HCT116 (cell line): ENCODE measurements at regions not wholly inside any gene's neighbourhood (a gene's known extent, or its start where the extent isn't known, plus 50 kb on each side); places are given as distances from the start of the nearest gene placed in this dataset.
"Not testable (repeated sequence)": the region's sequence is repeated elsewhere in the genome, so short reads cannot be mapped to it uniquely, and the experiment has no call there.

Experiments used
- ATAC-seq: fragments of 200-7000 bp; cut with Tn5 transposase; 2 replicates; pipeline ENCODE4 v1.9.1; 2020; ENCODE audit warnings: mild to moderate bottlenecking, moderate library complexity
- BruUV-seq: library from RNA; stranded (reverse); fragments of 400-500 nt; replicated peaks from 2 replicates; lab custom pipeline; 2021; lab: Mats Ljungman, UMichigan
- CTCF ChIA-PET: fragments of 300-600 bp; sonication (Branson Sonifier 250); formaldehyde crosslinking; loops from one replicate; lab custom pipeline; 2021; ENCODE audit warnings: antibody characterized with exemption; lab: Charles Lee
- POLR2A ChIA-PET: fragments of 300-600, 350-600 bp; sonication (Branson Sonifier 250); formaldehyde crosslinking; loops from one replicate; lab custom pipeline; 2021; ENCODE audit warnings: antibody characterized with exemption; lab: Charles Lee
- RAD21 ChIA-PET, 2 experiments: fragments of 300-600 bp; sonication (Branson Sonifier 250); formaldehyde crosslinking; loops; one replicate each; lab custom pipeline; 2023; ENCODE audit warnings: low total read pairs in 2 of 2; ENCODE audit not compliant: uncharacterized antibody in 2 of 2, unreplicated experiment in 2 of 2, low non-redundant PET in 1 of 2; lab: Charles Lee
- DNase-seq: peaks from one replicate; pipeline ENCODE4 v3.0.0-alpha.2; 2010; ENCODE audit warnings: low read depth, low spot score
- H2AFZ ChIP-seq: fragments of 200-600 bp; shearing (Covaris generic), sonication (generic); 2 replicates; pipeline ENCODE4 v1.6.1; 2017; ENCODE audit warnings: low read depth, mixed run types, mixed read lengths, antibody characterized with exemption, low read length; ENCODE audit not compliant: poor library complexity, severe bottlenecking
- H3K27ac ChIP-seq: 2 replicates; pipeline ENCODE4 v1.5.1; 2012; ENCODE audit warnings: low read depth, low read length
- H3K27me3 ChIP-seq: fragments of 200-600 bp; sonication (generic); 2 replicates; pipeline ENCODE4 v1.6.1; 2016; ENCODE audit warnings: mixed run types, low read length, mixed read lengths; ENCODE audit not compliant: insufficient read depth
- H3K36me3 ChIP-seq, 2 experiments: fragments of 200-500 bp in 1 of 2; fragments of 200-600 bp in 1 of 2; sonication (Bioruptor generic) in 1 of 2; sonication (generic) in 1 of 2; 2 replicates each; pipeline versions ENCODE4 v1.5.1 to v1.6.1; 2014 to 2016; ENCODE audit warnings: low read length in 2 of 2, inconsistent platforms in 1 of 2, mixed read lengths in 1 of 2, mixed run types in 1 of 2; ENCODE audit not compliant: insufficient read depth in 2 of 2, control insufficient read depth in 1 of 2
- H3K4me1 ChIP-seq, 2 experiments: fragments of 200-600 bp in 1 of 2; sonication (generic) in 1 of 2; 2 replicates each; pipeline versions ENCODE4 v1.5.1 to v1.6.1; 2012 to 2017; ENCODE audit warnings: low read length in 2 of 2, inconsistent platforms in 1 of 2, mild to moderate bottlenecking in 1 of 2, mixed read lengths in 1 of 2, mixed run types in 1 of 2, moderate library complexity in 1 of 2; ENCODE audit not compliant: insufficient read depth in 2 of 2, control insufficient read depth in 1 of 2
- H3K4me2 ChIP-seq: fragments of 200-600 bp; sonication (generic); 2 replicates; pipeline ENCODE4 v1.6.1; 2017; ENCODE audit warnings: mixed run types, low read length, mixed read lengths
- H3K4me3 ChIP-seq, 2 experiments: fragments of 200-600 bp in 1 of 2; sonication (generic) in 1 of 2; replicated peaks in 1 of 2; 2 replicates each; pipeline ENCODE4 v1.5.1; 2011 to 2016; ENCODE audit warnings: low read length in 2 of 2, control low read depth in 1 of 2, low read depth in 1 of 2, mild to moderate bottlenecking in 1 of 2, mixed read lengths in 1 of 2, mixed run types in 1 of 2
- H3K79me2 ChIP-seq: fragments of 200-600 bp; sonication (generic); 2 replicates; pipeline ENCODE4 v1.6.1; 2017; ENCODE audit warnings: mild to moderate bottlenecking, mixed run types, low read length, moderate library complexity, mixed read lengths; ENCODE audit not compliant: insufficient read depth
- H3K9ac ChIP-seq: fragments of 200-600 bp; sonication (generic); 2 replicates; pipeline ENCODE4 v1.6.1; 2016; ENCODE audit warnings: low read length, mixed read lengths
- H3K9me2 ChIP-seq: fragments of 200-600 bp; sonication (generic), shearing (Covaris generic); 2 replicates; pipeline ENCODE4 v1.6.1; 2017; ENCODE audit warnings: mixed run types, mild to moderate bottlenecking, moderate library complexity; ENCODE audit not compliant: insufficient read depth
- H3K9me3 ChIP-seq, 2 experiments: fragments of 200-500 bp in 1 of 2; fragments of 200-600 bp in 1 of 2; sonication (Bioruptor generic) in 1 of 2; sonication (generic) in 1 of 2; 2 replicates each; pipeline ENCODE4 v1.6.1; 2014 to 2017; ENCODE audit warnings: low read length in 2 of 2, mixed read lengths in 2 of 2, inconsistent platforms in 1 of 2, low read depth in 1 of 2, mild to moderate bottlenecking in 1 of 2, mixed run types in 1 of 2, moderate library complexity in 1 of 2; ENCODE audit not compliant: control insufficient read depth in 1 of 2, insufficient read depth in 1 of 2
- H4K20me1 ChIP-seq: fragments of 200-600 bp; sonication (generic), shearing (Covaris generic); 2 replicates; pipeline ENCODE4 v1.6.1; 2017; ENCODE audit warnings: mixed run types, mild to moderate bottlenecking, moderate library complexity; ENCODE audit not compliant: insufficient read depth
- intact Hi-C: fragments of 100-400 bp; cut with micrococcal nuclease; formaldehyde crosslinking; loops from 2 replicates; pipeline ENCODE4 v1.10.0; 2022

DNA sequence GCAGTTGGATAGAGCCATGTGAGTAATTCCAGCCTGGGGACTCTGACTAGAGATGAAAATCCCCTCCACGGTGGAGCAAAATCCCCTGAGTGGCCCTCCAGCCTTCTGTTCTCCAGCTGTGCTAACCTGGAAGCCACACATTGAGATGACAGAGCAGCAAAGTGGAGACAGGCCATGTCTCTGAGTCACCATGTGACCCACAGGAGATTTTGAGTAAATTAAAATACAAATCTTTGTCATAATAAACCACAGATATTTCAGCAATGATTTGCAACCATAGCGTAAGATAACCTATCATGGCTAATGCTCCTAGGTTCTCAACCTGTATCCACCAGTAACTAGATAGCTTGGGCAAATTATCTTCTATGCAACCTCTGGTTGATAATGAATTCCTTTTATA, 328.3 kb upstream of the DPP6 start:
- H3K9me2 ChIP-seq, BruUV-seq, intact Hi-C loops, H2AFZ ChIP-seq, H3K4me3 ChIP-seq, RAD21 ChIA-PET, H3K4me2 ChIP-seq, H3K9ac ChIP-seq, H3K79me2 ChIP-seq, ATAC-seq, H3K4me1 ChIP-seq, H3K27ac ChIP-seq, POLR2A ChIA-PET, DNase-seq, CTCF ChIA-PET, H3K9me3 ChIP-seq, H4K20me1 ChIP-seq, H3K36me3 ChIP-seq, H3K27me3 ChIP-seq: not testable (repeated sequence)

DNA sequence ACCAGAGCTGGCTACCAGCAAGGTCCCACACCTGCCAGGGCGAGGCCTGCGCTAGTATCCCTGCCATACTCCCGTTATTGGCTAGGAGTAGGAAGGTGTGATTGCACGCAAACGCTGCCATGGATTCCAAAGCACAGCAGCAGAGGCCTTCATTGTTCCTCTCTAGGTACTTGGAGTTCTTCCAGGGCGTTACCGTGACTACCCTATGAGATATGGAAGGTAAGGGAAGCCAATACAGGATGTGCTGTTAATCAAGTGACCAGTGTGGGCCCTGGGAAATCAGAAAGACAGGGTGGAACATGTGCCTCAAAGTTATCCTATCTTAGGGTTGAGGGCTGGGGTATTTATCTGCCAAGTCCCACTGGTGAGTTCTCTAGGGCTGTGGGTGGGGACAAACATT, 320.7 kb upstream of the DPP6 start:
- RAD21 ChIA-PET, H4K20me1 ChIP-seq, H3K9me3 ChIP-seq, H3K4me2 ChIP-seq, H3K79me2 ChIP-seq, H3K4me3 ChIP-seq, H3K9me2 ChIP-seq, H3K9ac ChIP-seq, H3K27ac ChIP-seq, H2AFZ ChIP-seq, POLR2A ChIA-PET, H3K27me3 ChIP-seq, intact Hi-C loops, H3K4me1 ChIP-seq, ATAC-seq, DNase-seq, CTCF ChIA-PET, BruUV-seq, H3K36me3 ChIP-seq: not testable (repeated sequence)

DNA sequence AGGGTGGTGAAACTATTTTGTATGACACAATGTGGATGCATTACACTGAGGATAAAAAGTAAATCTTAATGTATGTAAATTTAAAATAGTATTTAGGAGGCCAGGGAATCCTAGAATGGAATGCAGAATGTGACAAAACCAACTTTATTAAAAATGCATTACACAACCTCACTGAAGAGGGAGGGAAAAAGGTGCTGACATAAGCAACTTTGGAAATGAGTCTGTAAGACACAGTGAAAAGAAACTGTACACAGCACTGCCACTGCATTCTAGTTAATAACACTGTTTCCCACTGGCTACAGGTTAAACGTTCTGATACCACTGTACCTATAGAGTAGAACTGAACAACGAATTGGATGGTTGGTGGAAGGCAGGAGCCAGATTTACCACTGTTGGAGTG, 308.8 kb upstream of the DPP6 start:
- H4K20me1 ChIP-seq, H3K9me2 ChIP-seq, H3K27ac ChIP-seq, H3K4me1 ChIP-seq, H2AFZ ChIP-seq, BruUV-seq, H3K36me3 ChIP-seq, H3K9ac ChIP-seq, CTCF ChIA-PET, H3K4me2 ChIP-seq, intact Hi-C loops, POLR2A ChIA-PET, DNase-seq, RAD21 ChIA-PET, ATAC-seq, H3K9me3 ChIP-seq, H3K4me3 ChIP-seq, H3K27me3 ChIP-seq, H3K79me2 ChIP-seq: not testable (repeated sequence)

DNA sequence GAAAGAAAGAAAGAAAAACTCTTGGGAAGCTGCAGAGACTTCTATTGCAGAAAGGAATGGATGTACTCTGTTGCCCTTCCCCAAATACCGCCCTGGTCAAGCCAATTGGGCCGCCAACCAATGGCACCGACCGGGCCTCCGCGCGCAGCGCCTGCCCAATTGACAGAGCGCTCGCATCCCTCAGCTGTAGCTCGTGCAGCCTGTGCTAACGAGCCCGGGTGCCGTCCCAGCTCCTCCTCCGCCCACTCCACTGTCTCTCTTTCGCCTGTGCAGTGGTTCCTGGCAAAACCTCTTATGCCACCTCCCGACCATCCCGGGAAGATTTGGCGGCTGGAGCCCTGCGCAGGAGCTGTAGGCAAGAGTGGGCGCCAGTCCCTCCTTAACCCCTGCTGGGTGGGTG, 304.2 kb upstream of the DPP6 start:
- ATAC-seq, H3K9me3 ChIP-seq, H3K27me3 ChIP-seq, CTCF ChIA-PET, RAD21 ChIA-PET, POLR2A ChIA-PET, H3K9me2 ChIP-seq, H3K79me2 ChIP-seq, H2AFZ ChIP-seq, H3K4me1 ChIP-seq, H3K36me3 ChIP-seq, H3K4me3 ChIP-seq, H3K9ac ChIP-seq, intact Hi-C loops, H3K27ac ChIP-seq, H3K4me2 ChIP-seq, DNase-seq, BruUV-seq, H4K20me1 ChIP-seq: not testable (repeated sequence)

DNA sequence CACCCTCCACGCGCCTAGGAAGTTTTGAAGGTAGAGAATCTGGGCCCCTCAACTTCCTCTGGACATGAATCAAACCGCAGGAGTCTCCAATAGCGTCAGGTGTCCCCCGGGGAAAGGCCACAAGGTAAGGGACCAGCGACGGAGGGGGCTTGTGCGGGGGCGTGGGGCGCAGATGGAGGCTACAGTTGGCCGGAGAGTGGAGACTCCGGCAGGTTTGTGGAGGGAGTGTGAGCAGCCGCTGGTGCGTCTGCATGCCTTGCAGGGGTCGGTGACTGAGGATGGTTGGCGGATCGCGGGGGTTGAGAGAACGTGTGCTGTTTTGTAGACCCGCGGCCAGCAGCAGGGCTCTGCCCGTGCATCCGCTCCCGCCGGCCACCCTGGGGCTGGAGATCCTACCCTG, 303.3 kb upstream of the DPP6 start:
- BruUV-seq, intact Hi-C loops, ATAC-seq, H3K9me2 ChIP-seq, POLR2A ChIA-PET, H2AFZ ChIP-seq, H3K9me3 ChIP-seq, H3K4me1 ChIP-seq, H3K4me3 ChIP-seq, CTCF ChIA-PET, DNase-seq, H3K36me3 ChIP-seq, H3K4me2 ChIP-seq, H3K79me2 ChIP-seq, H3K9ac ChIP-seq, H3K27ac ChIP-seq, H3K27me3 ChIP-seq, H4K20me1 ChIP-seq, RAD21 ChIA-PET: not testable (repeated sequence)
